ENCODE measurements at regions not wholly inside any gene's neighbourhood (a gene's known extent, or its start where the extent isn't known, plus 50 kb on each side); places are given as distances from the start of the nearest gene placed in this dataset.

DNA sequence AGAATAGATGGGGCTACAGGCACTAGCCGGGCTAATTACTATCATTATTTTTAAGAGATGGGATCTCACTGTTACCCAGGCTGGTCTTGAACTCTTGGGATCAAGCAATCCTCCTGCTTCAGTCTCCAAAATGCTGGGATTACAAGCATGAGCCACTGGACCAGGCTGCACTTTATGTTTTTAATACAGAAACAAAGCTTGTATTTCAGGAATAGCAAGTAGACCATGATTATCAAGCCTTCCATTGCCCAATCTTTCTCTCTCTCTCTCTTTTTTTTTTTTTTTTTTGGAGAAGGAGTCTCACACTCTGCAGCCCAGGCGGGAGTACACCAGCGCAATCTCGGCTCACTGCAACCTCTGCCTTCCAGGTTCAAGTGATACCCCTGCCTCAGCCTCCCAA, 75.4 kb downstream of the MDH2 start:
- Mint-ChIP-seq H3K27me3 (no peaks in the 10 kb centered on the region), H3K27ac (no peak overlapping the region), H3K4me1 (ENCODE audit: low read depth) (peaks cover 20% of the 10 kb centered on the region), H3K4me3 (no peak overlapping the region), H3K36me3 (ENCODE audit: low read depth) (no peaks in the 10 kb centered on the region), H3K9me3 (no peaks in the 10 kb centered on the region)
- Histone ChIP-seq H3K36me3 (ENCODE audit: insufficient read depth, low read length) (no peaks in the 10 kb centered on the region), H3K4me1 (ENCODE audit: insufficient read depth, low read length) (no peaks in the 10 kb centered on the region), H3K27ac (ENCODE audit: low read depth in 1 of 2, low read length in 2 of 2) (no peak overlapping the region), H3K9me3 (ENCODE audit: control insufficient read depth in 1 of 2, insufficient read depth in 1 of 2, low read length in 2 of 2) (no peaks in the 10 kb centered on the region), H3K4me3 (ENCODE audit: low read length) (no peak overlapping the region), H3K27me3 (ENCODE audit: control insufficient read depth in 1 of 2, insufficient read depth in 2 of 2, low read length in 2 of 2) (no peaks in the 10 kb centered on the region)
- ChIA-PET CTCF (no interaction called here), POLR2A (no interaction called here)
- TF ChIP-seq, protein P1, sequence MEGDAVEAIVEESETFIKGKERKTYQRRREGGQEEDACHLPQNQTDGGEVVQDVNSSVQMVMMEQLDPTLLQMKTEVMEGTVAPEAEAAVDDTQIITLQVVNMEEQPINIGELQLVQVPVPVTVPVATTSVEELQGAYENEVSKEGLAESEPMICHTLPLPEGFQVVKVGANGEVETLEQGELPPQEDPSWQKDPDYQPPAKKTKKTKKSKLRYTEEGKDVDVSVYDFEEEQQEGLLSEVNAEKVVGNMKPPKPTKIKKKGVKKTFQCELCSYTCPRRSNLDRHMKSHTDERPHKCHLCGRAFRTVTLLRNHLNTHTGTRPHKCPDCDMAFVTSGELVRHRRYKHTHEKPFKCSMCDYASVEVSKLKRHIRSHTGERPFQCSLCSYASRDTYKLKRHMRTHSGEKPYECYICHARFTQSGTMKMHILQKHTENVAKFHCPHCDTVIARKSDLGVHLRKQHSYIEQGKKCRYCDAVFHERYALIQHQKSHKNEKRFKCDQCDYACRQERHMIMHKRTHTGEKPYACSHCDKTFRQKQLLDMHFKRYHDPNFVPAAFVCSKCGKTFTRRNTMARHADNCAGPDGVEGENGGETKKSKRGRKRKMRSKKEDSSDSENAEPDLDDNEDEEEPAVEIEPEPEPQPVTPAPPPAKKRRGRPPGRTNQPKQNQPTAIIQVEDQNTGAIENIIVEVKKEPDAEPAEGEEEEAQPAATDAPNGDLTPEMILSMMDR (IDR thresholded peaks at IDR 0.05) = no peak
- intact Hi-C loops (cut with DNase I, micrococcal nuclease) = no loop called here
- ATAC-seq (ENCODE audit: poor library complexity) (no peak), DNase-seq (no peak)

DNA sequence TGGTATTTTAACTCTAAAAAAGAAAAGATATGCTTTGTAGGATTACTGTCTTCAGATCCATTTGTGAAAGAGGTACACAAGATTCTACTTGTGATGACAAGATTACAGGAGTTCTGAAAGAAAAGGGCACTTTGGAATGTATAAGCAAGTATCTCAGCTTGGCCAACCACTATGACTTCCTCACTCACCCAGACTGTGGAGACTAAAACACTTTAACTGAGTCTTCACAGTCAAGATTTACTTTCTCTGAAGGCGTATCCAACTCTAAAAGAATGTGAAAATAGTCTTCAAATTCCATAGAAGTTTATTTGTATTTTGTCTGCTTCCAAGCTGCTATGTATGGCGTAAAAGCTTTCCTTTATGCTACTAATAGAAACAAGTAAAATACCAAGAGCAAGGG, 76.1 kb upstream of the SRRM3 start:
- Mint-ChIP-seq H3K4me3 (no peak overlapping the region), H3K9me3 (no peaks in the 10 kb centered on the region), H3K36me3 (ENCODE audit: low read depth) (no peaks in the 10 kb centered on the region), H3K27me3 (no peaks in the 10 kb centered on the region), H3K27ac (no peak overlapping the region), H3K4me1 (ENCODE audit: low read depth) (peaks cover 24% of the 10 kb centered on the region)
- no peak overlapping the region for H3K4me3 ChIP-seq (ENCODE audit: low read length)
- no peak for ATAC-seq (ENCODE audit: poor library complexity)
- H3K27me3 ChIP-seq (ENCODE audit: control insufficient read depth in 1 of 2, insufficient read depth in 2 of 2, low read length in 2 of 2) = no peaks in the 10 kb centered on the region
- DNase-seq = no peak
- POLR2A ChIA-PET = no interaction called here
- no peaks in the 10 kb centered on the region for H3K9me3 ChIP-seq (ENCODE audit: control insufficient read depth in 1 of 2, insufficient read depth in 1 of 2, low read length in 2 of 2)
- TF ChIP-seq, protein P1 (IDR thresholded peaks at IDR 0.05) = no peak
- no peaks in the 10 kb centered on the region for H3K4me1 ChIP-seq (ENCODE audit: insufficient read depth, low read length)
- no peak overlapping the region for H3K27ac ChIP-seq (ENCODE audit: low read depth in 1 of 2, low read length in 2 of 2)
- H3K36me3 ChIP-seq (ENCODE audit: insufficient read depth, low read length) = no peaks in the 10 kb centered on the region
- intact Hi-C loops (cut with DNase I, micrococcal nuclease) = no loop called here
- CTCF ChIA-PET = no interaction called here

DNA sequence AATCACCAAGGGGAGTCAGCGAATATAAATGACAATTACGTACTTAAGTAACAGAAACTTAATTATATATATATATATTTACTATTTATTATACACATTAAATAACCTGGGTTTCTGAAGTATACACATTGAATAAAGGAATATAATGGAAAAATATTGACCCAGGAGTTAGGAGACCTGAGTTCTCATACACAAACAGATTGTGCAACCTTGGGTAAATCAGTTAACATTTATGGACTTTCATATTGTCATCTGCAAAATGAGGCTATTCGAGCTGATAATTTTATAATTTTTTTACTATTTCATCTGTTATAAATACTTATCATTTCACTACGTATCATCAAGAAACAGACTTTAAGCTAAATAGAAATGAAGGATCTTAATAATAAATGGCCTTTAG, 75.1 kb upstream of the SRRM3 start:
- H3K9me3 ChIP-seq (ENCODE audit: control insufficient read depth in 1 of 2, insufficient read depth in 1 of 2, low read length in 2 of 2) = no peaks in the 10 kb centered on the region
- no peaks in the 10 kb centered on the region for H3K27me3 Mint-ChIP-seq
- POLR2A ChIA-PET = no interaction called here
- intact Hi-C loops (cut with DNase I, micrococcal nuclease) = no loop called here
- H3K27ac Mint-ChIP-seq = no peak overlapping the region
- ATAC-seq (ENCODE audit: poor library complexity) (no peak), DNase-seq (no peak)
- no peaks in the 10 kb centered on the region for H3K9me3 Mint-ChIP-seq
- no peak overlapping the region for H3K4me3 Mint-ChIP-seq
- no peaks in the 10 kb centered on the region for H3K4me1 ChIP-seq (ENCODE audit: insufficient read depth, low read length)
- CTCF ChIA-PET = no interaction called here
- H3K27ac ChIP-seq (ENCODE audit: low read depth in 1 of 2, low read length in 2 of 2) = no peak overlapping the region
- no peaks in the 10 kb centered on the region for H3K36me3 Mint-ChIP-seq (ENCODE audit: low read depth)
- TF ChIP-seq, protein P1 (IDR thresholded peaks at IDR 0.05) = no peak
- H3K36me3 ChIP-seq (ENCODE audit: insufficient read depth, low read length) = no peaks in the 10 kb centered on the region
- H3K27me3 ChIP-seq (ENCODE audit: control insufficient read depth in 1 of 2, insufficient read depth in 2 of 2, low read length in 2 of 2) = no peaks in the 10 kb centered on the region
- no peak overlapping the region for H3K4me3 ChIP-seq (ENCODE audit: low read length)
- H3K4me1 Mint-ChIP-seq (ENCODE audit: low read depth) = peaks cover 22% of the 10 kb centered on the region
